Kidney (tissue), 13 donors: ENCODE measurements at regions not wholly inside any gene's neighbourhood (a gene's known extent, or its start where the extent isn't known, plus 50 kb on each side); places are given as distances from the start of the nearest gene placed in this dataset.
A peak's percentile ranks its signal among the peaks of the same experiment; 100 is the strongest.

ENCODE experiments used
- DNase-seq, 5 donors: peaks; one replicate each; pipeline ENCODE4 v3.0.0-alpha.2; 2013 to 2020
- FAIRE-seq: peaks from 2 replicates; lab custom pipeline; 2012; peaks lifted over from hg19 to GRCh38; lab: Jason Lieb, UNC
- H3K27ac ChIP-seq, 2 donors: one replicate each; pipeline ENCODE4 v1.7.0; 2013; ENCODE audit warnings: low read depth in 2 of 2, low read length in 2 of 2, inconsistent platforms in 1 of 2
- H3K27me3 ChIP-seq: one replicate; pipeline ENCODE4 v1.7.1; 2013; ENCODE audit warnings: low read length, inconsistent platforms; ENCODE audit not compliant: control insufficient read depth, insufficient read depth
- H3K36me3 ChIP-seq, 3 donors: one replicate each; pipeline versions ENCODE4 v1.7.0 to v1.7.1; 2013; ENCODE audit warnings: low read length in 3 of 3, control low read depth in 1 of 3, inconsistent platforms in 1 of 3; ENCODE audit not compliant: insufficient read depth in 3 of 3, control insufficient read depth in 2 of 3
- H3K4me1 ChIP-seq, 3 donors: one replicate each; pipeline versions ENCODE4 v1.7.0 to v1.7.1; 2013; ENCODE audit warnings: low read length in 3 of 3, inconsistent platforms in 1 of 3, low read depth in 1 of 3; ENCODE audit not compliant: control insufficient read depth in 2 of 3, insufficient read depth in 2 of 3
- H3K4me3 ChIP-seq, 3 donors: one replicate each; pipeline versions ENCODE4 v1.7.0 to v1.8.1; 2013; ENCODE audit warnings: low read length in 3 of 3, control low read depth in 1 of 3, inconsistent platforms in 1 of 3
- H3K9ac ChIP-seq, 3 donors: one replicate each; pipeline versions ENCODE4 v1.7.0 to v1.7.1; 2013; ENCODE audit warnings: low read length in 3 of 3, control low read depth in 1 of 3, inconsistent platforms in 1 of 3
- H3K9me3 ChIP-seq, 3 donors: one replicate each; pipeline versions ENCODE4 v1.7.0 to v1.7.1; 2013; ENCODE audit warnings: low read length in 3 of 3, control low read depth in 1 of 3, inconsistent platforms in 1 of 3; ENCODE audit not compliant: control insufficient read depth in 2 of 3, insufficient read depth in 1 of 3
- intact Hi-C: fragments of 100-400 bp; cut with DNase I; formaldehyde crosslinking; loops from one replicate; pipeline ENCODE4 v1.11.1; 2022
- TF ChIP-seq, protein P1 (sequence below): IDR thresholded peaks from 3 replicates; pipeline ENCODE4 v1.5.1; 2012; ENCODE audit warnings: mild to moderate bottlenecking, moderate library complexity, borderline replicate concordance; ENCODE audit not compliant: insufficient read depth; ENCODE audit errors: extremely low read depth
- donor health status: control.
- donor health status: control.
- donor health status: control.
- donor health status: control.
- donor health status: control.
- donor health status: DM: yes; HTN: yes; CAD: no.
- donor health status: Normal renal cell carcinoma (clear cell type).

DNA sequence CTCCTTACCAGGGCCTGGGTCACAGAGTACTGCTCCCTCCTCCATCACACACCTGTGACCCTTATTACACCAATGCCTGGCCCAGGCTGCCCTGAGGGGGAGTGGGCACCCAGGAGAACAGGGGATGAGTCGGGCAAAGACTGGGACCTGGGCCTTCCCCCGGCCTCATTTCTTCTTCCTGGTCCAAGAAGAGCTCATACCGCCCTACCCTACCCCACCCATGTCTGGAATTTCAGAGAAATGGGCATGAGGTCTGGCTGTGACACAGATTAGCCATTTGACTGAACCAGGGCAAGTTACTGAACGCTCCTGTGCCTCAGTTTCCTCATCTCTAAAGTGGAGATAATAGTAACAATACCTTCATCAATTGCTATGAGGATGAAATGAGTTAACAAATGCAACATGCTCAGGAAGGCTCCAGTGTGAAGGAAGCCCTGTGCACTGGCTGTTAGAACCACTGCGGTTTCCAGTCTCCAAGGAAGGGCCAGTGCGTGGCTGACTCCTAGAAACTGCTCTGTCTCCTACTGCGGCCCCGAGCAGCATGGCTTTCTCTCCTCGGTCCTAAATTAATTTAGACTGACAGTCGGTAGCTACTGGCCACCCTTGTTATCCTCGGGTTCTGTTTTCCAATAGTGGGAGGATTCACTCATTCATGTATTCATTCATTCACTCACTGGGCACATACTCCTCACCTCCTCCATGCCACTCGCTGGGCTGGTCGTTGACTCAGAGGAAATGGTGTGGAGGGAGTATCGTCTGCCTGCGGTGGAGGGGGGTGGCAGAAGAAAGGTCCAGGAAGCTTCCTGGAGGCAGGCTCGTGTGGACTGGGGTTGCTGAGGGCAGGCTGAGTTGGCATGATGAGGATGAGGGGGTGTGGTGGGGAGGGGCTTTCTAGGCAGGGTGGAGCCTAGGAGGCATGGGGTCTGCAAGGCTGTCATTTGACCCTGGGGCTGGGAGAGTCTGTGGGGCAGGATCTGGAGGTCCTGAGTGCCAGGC is 175.6 kb downstream of the GLI2 start:
- H3K27me3 ChIP-seq, result no peaks in the 10 kb centered on the region
- intact Hi-C loops, result no loop called here
- no peak overlapping the region for H3K4me3 ChIP-seq
- H3K4me1 ChIP-seq, result peaks cover 0 to 15% (median 0%) of the 10 kb centered on the region in 3 donors
- DNase-seq (peak in 1 of 5 donors; percentile 32), FAIRE-seq (no peak)
- H3K27ac ChIP-seq, result no peak overlapping the region
- TF ChIP-seq, protein P1, sequence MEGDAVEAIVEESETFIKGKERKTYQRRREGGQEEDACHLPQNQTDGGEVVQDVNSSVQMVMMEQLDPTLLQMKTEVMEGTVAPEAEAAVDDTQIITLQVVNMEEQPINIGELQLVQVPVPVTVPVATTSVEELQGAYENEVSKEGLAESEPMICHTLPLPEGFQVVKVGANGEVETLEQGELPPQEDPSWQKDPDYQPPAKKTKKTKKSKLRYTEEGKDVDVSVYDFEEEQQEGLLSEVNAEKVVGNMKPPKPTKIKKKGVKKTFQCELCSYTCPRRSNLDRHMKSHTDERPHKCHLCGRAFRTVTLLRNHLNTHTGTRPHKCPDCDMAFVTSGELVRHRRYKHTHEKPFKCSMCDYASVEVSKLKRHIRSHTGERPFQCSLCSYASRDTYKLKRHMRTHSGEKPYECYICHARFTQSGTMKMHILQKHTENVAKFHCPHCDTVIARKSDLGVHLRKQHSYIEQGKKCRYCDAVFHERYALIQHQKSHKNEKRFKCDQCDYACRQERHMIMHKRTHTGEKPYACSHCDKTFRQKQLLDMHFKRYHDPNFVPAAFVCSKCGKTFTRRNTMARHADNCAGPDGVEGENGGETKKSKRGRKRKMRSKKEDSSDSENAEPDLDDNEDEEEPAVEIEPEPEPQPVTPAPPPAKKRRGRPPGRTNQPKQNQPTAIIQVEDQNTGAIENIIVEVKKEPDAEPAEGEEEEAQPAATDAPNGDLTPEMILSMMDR, result no peak
- H3K36me3 ChIP-seq, result no peaks in the 10 kb centered on the region
- H3K9ac ChIP-seq, result no peak overlapping the region
- no peaks in the 10 kb centered on the region for H3K9me3 ChIP-seq

DNA sequence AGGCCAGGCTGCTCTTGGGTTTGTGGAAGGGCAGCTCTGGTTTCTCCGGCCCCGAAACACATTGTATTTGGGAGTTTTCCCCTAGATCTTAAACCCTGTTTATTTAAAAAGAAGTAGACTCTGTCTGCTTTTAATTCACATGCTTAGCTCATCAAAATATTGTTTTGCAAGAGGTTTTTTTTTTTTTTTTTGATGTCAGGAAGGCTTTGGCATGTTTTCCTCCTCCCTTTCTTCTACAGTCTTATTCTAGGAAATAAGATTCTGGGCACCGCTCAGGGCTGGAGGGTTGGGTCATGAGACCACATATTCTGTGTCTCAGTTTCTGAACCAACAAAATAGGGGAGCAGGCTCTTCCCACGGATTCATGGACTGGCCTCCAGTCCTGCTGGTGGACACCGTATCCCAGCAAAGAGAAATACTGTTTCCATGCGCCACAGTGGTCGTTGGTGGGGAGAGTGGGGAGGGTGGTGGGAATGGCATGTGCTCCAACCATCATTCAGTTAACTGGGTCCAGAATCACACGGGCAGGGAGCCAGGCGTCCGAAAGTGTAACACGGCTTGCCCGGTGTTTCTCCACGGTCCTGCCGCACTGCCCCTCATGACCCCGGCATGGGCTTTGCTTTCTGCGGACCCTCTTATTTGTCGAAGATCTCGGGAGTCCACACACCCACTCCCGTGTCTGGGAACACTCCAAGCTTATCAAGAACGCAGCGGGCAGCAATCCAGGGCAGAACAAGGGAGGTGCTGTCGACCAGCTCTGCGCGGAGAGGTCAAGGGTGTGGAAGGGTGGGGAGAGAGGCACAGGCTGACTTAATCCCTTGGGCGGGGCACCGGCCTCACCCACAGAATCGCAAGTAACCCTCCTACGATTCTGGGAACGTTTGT is 176.7 kb downstream of the GLI2 start:
- no peak for FAIRE-seq
- no peaks in the 10 kb centered on the region for H3K9me3 ChIP-seq
- H3K4me3 ChIP-seq, result no peak overlapping the region
- H3K27me3 ChIP-seq, result no peaks in the 10 kb centered on the region
- peak in 1 of 5 donors; percentile 52 for DNase-seq
- TF ChIP-seq, protein P1, result no peak
- H3K36me3 ChIP-seq, result no peaks in the 10 kb centered on the region
- H3K9ac ChIP-seq, result no peak overlapping the region
- H3K4me1 ChIP-seq, result peaks cover 0 to 15% (median 0%) of the 10 kb centered on the region in 3 donors
- intact Hi-C loops, result no loop called here
- H3K27ac ChIP-seq, result no peak overlapping the region

DNA sequence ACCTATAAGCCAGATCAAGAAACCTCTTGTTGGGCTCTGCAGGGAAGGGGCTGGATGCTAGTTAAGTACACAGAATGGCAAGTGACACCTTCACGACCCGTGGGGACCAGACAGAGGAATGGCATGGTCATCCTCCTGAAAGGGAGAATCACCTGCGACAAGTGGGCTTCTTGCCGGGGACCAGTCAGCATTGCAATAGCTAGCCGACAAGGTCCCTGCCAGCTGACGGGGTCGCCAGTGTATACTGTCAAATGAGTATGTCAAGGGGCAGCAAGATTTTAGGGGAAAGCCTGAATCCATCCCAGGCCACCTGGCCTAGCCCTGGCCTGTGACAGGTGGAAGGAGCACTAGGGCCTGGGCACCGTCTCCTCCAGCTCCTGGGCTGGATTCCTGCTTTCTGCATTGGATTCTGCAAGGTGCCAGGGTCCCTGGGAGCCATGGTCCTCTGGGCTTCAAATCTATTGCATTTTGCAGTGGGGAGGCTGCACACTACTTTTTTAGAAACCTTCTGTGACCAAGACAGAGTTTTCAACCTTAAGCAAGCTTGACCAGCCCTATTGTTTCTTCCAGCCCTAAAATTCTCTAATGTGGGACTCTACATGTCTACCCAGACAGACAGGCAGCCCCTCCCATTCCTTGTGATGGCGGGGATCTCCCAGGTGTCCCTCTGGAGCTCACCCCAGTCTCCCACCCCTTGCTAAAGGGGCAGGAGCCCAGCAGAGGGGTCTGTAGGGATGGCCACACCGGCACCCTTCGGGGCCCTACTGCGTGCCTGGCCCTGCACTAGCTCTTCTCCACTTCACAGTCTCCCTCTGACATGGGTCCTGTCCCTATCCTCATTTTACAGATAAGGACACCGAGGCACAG is 178.5 kb downstream of the GLI2 start:
- intact Hi-C loops, result no loop called here

More for the DNA sequence above, 178.5 kb downstream of the GLI2 start:
- Histone ChIP-seq H3K4me3 (no peak overlapping the region), H3K27me3 (no peaks in the 10 kb centered on the region), H3K27ac (no peak overlapping the region), H3K4me1 (peaks cover 0 to 17% (median 0%) of the 10 kb centered on the region in 3 donors), H3K9me3 (no peaks in the 10 kb centered on the region), H3K9ac (no peak overlapping the region), H3K36me3 (no peaks in the 10 kb centered on the region)
- FAIRE-seq (no peak), DNase-seq (peak in 1 of 5 donors; percentile 37)
- TF ChIP-seq, protein P1, result no peak
